D721Med (cell line): ENCODE measurements at regions not wholly inside any gene's neighbourhood (a gene's known extent, or its start where the extent isn't known, plus 50 kb on each side); places are given as distances from the start of the nearest gene placed in this dataset.

Source experiments
- DNase-seq: peaks from one replicate; pipeline ENCODE4 v3.0.0; 2011; ENCODE audit warnings: low spot score; ENCODE audit not compliant: insufficient read length
- FAIRE-seq: peaks from 2 replicates; lab custom pipeline; 2011; peaks lifted over from hg19 to GRCh38; lab: Jason Lieb, UNC
- CTCF ChIP-seq: IDR thresholded peaks from 2 replicates; pipeline ENCODE4 v1.5.1; 2012; ENCODE audit warnings: mild to moderate bottlenecking, control low read depth; ENCODE audit not compliant: insufficient read depth; ENCODE audit errors: missing control alignments

GRCh38 chr20:52346797-52347196, 155.2 kb upstream of the ZFP64 start:
- FAIRE-seq: no peak
- TF ChIP-seq CTCF: no peak
- no peak for DNase-seq

GRCh38 chr20:52342913-52343312, 151.3 kb upstream of the ZFP64 start:
- FAIRE-seq: no peak
- no peak for DNase-seq
- TF ChIP-seq CTCF: no peak

GRCh38 chr20:52340036-52340634, 148.6 kb upstream of the ZFP64 start:
- no peak for TF ChIP-seq CTCF
- FAIRE-seq (no peak), DNase-seq (no peak)

- DNase-seq (no peak), FAIRE-seq (no peak)
- TF ChIP-seq CTCF: no peak
These were observed 141.2 kb upstream of the ZFP64 start for GRCh38 chr20:52332649-52333250.

- DNase-seq: no peak
- no peak for FAIRE-seq
- TF ChIP-seq CTCF: no peak
These were observed 140.7 kb upstream of the ZFP64 start for GRCh38 chr20:52332230-52332629.

- FAIRE-seq: no peak
- TF ChIP-seq CTCF: no peak
- DNase-seq: no peak
These were observed 140.1 kb upstream of the ZFP64 start for GRCh38 chr20:52331655-52332054.

GRCh38 chr20:52321396-52321795, 129.8 kb upstream of the ZFP64 start:
- FAIRE-seq (no peak), DNase-seq (no peak)
- no peak for TF ChIP-seq CTCF
